GM21529 (cell line): ENCODE measurements at regions not wholly inside any gene's neighbourhood (a gene's known extent, or its start where the extent isn't known, plus 50 kb on each side); places are given as distances from the start of the nearest gene placed in this dataset.
"Not testable (repeated sequence)": the region's sequence is repeated elsewhere in the genome, so short reads cannot be mapped to it uniquely, and the experiment has no call there.

Experiments
- ATAC-seq: cut with Tn5 transposase; IDR thresholded peaks from one replicate; pipeline ENCODE4 v1.9.1; 2021; ENCODE audit not compliant: unreplicated experiment

GRCh38 chr17:70426752-70427151, 257.4 kb downstream of the KCNJ2 start:
- no peak for ATAC-seq

- ATAC-seq: no peak
Observed at GRCh38 chr17:70434536-70435490, 265.5 kb downstream of the KCNJ2 start.

GRCh38 chr17:70437656-70438055, 268.3 kb downstream of the KCNJ2 start:
- ATAC-seq: no peak

GRCh38 chr17:70446446-70446845, 277.1 kb downstream of the KCNJ2 start:
- no peak for ATAC-seq

DNA sequence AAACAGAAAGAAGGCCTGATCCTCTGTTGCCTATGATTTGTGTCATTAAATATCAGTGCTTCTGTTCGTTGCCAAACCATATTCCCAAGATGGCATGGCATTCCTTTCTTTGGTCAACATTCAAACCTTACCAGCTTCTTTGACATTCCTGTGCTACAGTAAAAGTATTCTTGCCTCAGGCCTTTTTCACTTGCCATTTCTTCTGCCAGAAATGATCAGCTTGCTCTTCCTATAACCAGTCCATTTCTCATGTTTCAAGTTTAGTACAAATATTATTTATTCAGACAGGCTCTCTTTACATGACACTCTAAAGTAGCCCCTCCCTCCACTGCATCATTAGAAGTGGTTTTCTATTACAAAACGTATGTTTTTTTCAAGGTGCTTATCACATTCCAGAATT, 278.3 kb downstream of the KCNJ2 start:
- no peak for ATAC-seq

DNA sequence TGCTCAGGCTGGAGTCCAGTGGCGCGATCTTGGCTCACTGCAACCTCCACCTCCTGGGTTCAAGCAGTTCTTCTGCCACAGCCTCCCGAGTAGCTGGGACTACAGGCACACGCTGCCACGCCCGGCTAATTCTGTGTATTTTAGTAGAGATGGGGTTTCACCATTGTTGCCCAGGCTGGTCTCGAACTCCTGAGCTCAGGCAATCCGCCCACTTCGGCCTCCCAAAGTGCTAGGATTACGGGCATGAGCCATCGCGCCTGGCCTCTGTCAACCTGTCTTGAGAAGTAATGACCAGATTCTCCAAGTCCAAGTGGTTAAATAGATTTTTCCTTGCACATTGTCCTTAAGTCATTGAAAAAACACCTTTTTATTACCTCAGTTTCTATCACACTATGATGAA, 283.7 kb downstream of the KCNJ2 start:
- ATAC-seq: not testable (repeated sequence)

DNA sequence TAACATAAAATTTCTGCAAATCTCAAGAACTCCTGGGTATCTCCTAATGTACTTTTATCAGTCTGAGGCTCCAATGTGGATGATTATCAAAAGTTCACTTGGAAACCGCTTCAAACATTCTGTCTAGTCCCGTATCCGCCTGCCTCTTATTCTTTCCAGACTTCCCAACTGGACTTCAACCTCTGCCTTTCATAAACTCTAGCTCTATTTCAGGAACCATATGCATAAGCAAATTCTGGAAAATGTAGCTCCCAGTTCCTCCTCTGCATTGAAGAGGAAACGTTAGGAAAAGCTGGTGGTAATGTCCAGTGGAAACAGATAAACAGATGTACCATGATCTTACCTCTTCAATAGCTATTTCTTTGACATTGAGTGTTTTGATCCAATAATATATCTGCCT, 285.0 kb downstream of the KCNJ2 start:
- no peak for ATAC-seq

GRCh38 chr17:70454908-70455307, 285.6 kb downstream of the KCNJ2 start:
- ATAC-seq: no peak

GRCh38 chr17:70464995-70465394, 295.7 kb downstream of the KCNJ2 start:
- ATAC-seq: no peak

GRCh38 chr17:70468661-70469060, 299.3 kb downstream of the KCNJ2 start:
- no peak for ATAC-seq

DNA sequence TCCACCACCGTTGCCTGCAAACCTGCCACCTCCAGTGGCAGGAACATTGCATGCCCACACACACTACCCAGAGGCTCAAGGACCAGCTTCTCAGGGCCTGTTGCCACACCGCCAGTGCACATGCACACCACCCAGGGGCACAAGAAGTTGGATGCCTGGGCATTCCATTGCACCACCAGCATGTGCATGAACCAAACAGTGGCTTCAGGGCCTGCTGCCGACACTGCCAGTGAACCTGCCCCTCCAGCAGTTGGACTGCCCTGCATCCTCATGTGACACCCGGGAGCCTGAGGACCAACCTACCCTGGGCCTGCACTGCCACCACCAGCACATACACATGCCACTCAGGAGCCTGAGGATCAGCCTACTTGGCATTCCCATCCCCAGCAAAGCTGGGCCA, 303.7 kb downstream of the KCNJ2 start:
- no peak for ATAC-seq

DNA sequence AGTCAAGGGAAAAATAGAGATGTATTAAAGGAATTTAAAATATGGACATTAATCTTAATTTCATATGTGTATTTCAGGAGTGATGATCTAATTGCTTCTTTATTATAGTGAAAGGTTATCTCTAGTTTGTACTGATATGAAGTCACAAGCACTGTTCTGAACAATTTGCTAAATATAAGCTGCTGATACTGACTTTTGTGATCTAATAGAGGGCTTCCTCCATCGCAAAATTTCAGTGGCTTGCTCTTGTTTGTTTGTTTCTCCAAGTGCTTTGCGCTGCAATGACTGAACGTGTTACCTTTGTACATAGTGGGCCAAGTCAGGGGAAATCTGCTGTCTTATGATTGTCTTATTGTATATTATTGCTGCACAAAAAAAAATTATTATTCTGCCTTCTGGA, 307.0 kb downstream of the KCNJ2 start:
- ATAC-seq: no peak

DNA sequence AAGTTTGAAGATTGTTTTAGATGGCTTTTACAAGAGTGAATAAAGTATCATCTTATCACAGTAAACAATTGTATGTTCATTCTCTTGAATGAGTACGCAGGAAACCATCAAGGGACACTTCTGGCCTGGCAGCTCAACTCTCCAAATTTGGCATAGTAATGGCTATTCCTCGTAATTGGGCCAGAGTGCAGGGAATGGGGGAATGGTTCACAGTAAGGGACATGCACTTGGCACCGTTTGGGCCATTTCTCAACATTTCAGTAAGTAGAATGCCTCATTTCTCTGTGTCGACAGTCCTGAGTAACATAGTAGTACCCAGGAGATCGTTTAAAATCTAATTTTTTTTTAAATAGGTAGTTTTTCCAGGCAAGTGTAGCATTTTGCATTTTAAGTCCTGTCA, 309.6 kb downstream of the KCNJ2 start:
- ATAC-seq: no peak

- no peak for ATAC-seq
Observed at GRCh38 chr17:70479779-70480178, 310.4 kb downstream of the KCNJ2 start.

GRCh38 chr17:70483624-70484023, 314.3 kb downstream of the KCNJ2 start:
- no peak for ATAC-seq

DNA sequence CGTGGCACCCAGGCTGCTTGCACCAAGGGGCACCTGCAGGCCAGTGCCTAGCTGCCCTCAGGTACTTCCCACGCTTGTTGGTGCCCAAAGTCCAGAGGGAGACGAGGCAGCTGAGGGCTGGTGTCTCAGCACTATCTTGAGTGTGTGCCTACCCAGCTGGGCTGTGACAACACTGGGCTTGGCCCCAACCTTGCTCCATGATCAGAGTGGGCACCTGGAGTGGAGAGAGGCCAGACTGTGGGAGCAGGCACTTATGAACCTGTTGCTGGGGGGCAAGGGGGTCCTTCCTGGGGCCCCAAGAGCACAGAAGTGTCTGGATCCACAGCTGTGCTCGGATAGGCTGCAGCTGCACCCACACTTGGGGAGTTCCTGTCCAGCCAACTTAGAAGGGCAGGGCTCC, 314.7 kb downstream of the KCNJ2 start:
- no peak for ATAC-seq

DNA sequence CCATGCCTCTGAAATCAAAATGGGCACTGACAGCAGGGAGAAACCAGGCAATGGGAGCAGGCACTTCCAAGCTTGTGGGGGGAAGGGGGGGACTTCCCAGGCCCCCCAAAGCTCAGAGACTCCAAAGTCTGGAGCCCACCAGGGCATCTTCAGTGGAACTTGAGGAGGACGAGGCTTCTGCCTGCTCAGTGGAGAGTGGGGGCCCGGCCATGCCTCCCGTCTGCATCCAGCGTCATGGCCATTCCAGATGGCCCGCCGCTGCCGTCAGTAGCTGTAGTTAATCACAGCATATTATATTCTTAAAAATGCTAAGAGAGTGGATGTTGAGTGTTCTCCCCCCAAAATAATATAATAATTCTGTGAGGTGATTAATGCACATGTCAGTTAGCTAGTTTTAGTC, 315.2 kb downstream of the KCNJ2 start:
- ATAC-seq: no peak

DNA sequence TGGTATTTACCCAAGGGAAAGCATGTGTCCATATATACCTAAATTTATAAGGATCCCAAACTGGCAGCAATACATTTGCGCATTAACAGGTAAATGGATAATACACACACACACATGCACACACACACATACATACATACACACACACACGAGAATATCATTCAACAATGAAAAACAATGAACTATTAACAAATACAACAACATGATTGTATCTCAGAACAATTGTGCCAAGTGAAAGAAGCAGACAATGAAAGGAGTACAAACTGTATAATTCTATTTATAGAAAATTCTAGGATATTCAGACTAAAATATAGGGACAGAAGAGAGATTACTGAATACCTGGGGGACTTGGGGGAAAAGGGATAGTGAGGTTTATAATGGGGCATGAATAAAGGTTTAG, 323.0 kb downstream of the KCNJ2 start:
- ATAC-seq: no peak

GRCh38 chr17:70493277-70493874, 324.0 kb downstream of the KCNJ2 start:
- no peak for ATAC-seq

GRCh38 chr17:70498631-70499030, 329.3 kb downstream of the KCNJ2 start:
- no peak for ATAC-seq

- ATAC-seq: no peak
Observed at GRCh38 chr17:70499067-70499786, 329.9 kb downstream of the KCNJ2 start.

- ATAC-seq: no peak
Observed at GRCh38 chr17:70503449-70503848, 334.1 kb downstream of the KCNJ2 start.
